ENCODE measurements at regions not wholly inside any gene's neighbourhood (a gene's known extent, or its start where the extent isn't known, plus 50 kb on each side); places are given as distances from the start of the nearest gene placed in this dataset.

DNA sequence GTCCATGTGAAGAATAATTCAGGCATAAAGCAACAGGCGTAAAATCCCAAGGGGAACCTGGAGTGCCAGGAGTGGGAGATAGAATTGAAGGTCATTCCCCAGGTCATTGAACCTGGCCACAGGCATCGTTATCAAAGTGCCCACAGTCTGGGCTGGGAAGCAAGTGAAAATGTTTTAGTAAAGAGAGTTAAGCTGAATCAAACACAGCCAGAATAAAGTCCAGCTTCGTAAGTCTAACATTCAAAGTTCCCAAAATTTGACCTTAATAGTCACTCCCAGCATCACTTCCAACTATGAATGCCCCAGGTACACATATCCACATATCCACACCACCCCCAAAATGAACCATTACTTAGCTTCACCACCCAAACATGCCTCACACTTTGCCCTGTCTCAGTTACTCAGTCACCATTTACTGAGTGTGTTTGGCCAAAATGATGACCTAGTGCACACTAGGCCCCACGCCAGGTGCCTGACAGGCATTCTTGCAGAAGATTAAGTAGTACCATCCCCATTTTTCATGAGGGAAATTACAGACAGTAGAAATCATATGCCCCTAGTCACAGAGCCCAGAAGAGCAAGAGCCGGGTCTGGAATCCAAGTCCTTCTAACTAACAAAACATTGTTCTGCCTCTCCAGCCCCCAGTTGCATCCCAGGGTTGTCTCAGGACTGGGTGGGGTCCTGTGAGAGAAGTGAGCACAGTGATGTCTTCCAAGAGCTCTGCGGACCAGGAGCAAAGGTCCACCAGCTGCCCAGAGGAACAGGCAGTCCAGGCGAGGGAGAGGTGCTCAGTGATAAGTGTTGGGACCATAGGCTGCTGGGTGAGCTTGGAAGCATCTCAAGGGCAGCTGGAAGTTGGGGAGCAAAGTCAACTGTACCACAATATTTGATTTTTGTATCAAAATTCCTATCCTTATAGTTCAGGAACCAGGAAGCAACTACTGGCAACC is 65.2 kb upstream of the MYCN start:
- no peaks in the 10 kb centered on the region for H3K27me3 ChIP-seq (replicated peaks; ENCODE audit: insufficient read depth, low read length)
- H3K79me2 ChIP-seq (ENCODE audit: low read length): no peaks in the 10 kb centered on the region
- H3K4me1 ChIP-seq (ENCODE audit: low read length): no peaks in the 10 kb centered on the region
- no peak overlapping the region for H3K4me2 ChIP-seq (ENCODE audit: low read depth, low read length)
- H3K4me3 ChIP-seq (ENCODE audit: low read length): no peak overlapping the region
- DNase-seq: no peak
- H3F3A ChIP-seq (ENCODE audit: insufficient read depth, low read length): no peaks in the 10 kb centered on the region
- no peak overlapping the region for H2AFZ ChIP-seq (ENCODE audit: low read length)
- no peaks in the 10 kb centered on the region for H3K9me2 ChIP-seq (replicated peaks; ENCODE audit: insufficient read depth, low read length)
- no peaks in the 10 kb centered on the region for H3K9me3 ChIP-seq (replicated peaks; ENCODE audit: insufficient read depth, low read length)
- no peaks in the 10 kb centered on the region for H3K36me3 ChIP-seq (replicated peaks; ENCODE audit: insufficient read depth, low read length)
- no peak overlapping the region for H3K9ac ChIP-seq (ENCODE audit: low read length)
- TF ChIP-seq EZH2 (optimal IDR thresholded peaks at IDR 0.05; ENCODE audit: low read depth, low read length) (no peak), EZH2phosphoT487 (IDR thresholded peaks at IDR 0.05; ENCODE audit: low read length) (no peak)
- TF ChIP-seq, protein P1, sequence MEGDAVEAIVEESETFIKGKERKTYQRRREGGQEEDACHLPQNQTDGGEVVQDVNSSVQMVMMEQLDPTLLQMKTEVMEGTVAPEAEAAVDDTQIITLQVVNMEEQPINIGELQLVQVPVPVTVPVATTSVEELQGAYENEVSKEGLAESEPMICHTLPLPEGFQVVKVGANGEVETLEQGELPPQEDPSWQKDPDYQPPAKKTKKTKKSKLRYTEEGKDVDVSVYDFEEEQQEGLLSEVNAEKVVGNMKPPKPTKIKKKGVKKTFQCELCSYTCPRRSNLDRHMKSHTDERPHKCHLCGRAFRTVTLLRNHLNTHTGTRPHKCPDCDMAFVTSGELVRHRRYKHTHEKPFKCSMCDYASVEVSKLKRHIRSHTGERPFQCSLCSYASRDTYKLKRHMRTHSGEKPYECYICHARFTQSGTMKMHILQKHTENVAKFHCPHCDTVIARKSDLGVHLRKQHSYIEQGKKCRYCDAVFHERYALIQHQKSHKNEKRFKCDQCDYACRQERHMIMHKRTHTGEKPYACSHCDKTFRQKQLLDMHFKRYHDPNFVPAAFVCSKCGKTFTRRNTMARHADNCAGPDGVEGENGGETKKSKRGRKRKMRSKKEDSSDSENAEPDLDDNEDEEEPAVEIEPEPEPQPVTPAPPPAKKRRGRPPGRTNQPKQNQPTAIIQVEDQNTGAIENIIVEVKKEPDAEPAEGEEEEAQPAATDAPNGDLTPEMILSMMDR (IDR thresholded peaks at IDR 0.05; ENCODE audit: low read length): no peak
- H3K27ac ChIP-seq (ENCODE audit: low read length): no peak overlapping the region
- H4K20me1 ChIP-seq (ENCODE audit: insufficient read depth, low read length): no peaks in the 10 kb centered on the region

DNA sequence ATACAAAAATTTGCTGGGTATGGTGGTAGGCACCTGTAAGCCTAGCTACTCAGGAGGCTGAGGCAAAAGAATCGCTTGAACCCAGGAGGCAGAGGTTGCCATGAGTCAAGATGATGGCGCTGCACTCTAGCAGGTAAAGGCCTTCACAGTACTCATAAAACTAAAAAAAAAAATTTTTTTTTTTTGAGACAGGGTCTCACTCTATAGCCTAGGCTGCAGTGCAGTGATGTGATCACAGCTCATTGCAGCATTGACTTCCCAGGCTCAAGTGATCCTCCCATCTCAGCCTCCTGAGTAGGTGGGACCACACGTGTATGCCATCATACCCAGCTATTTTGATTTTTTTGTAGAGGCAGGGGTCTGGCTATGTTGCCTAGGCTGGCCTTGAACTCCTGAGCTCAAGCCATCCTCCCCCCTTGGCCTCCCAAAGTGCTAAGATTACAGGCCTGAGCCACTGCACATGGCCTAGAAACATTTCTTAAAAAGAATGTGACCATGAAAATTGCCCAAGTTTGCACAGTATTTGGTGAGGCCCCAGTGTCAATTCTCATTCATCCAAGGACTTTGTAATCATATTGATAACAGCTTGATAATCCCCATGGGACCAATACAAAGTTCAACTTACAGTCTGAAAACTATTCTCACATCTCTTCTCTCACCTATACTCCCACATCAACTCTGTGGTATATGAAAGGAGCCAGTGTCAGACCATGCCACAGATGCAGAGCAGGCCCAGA is 64.2 kb upstream of the MYCN start:
- H3K79me2 ChIP-seq (ENCODE audit: low read length): no peaks in the 10 kb centered on the region
- no peak overlapping the region for H2AFZ ChIP-seq (ENCODE audit: low read length)
- no peaks in the 10 kb centered on the region for H3K4me1 ChIP-seq (ENCODE audit: low read length)
- H3K27ac ChIP-seq (ENCODE audit: low read length): no peak overlapping the region
- no peaks in the 10 kb centered on the region for H3K9me3 ChIP-seq (replicated peaks; ENCODE audit: insufficient read depth, low read length)
- no peak overlapping the region for H3K9ac ChIP-seq (ENCODE audit: low read length)
- TF ChIP-seq, protein P1 (IDR thresholded peaks at IDR 0.05; ENCODE audit: low read length): no peak
- TF ChIP-seq EZH2phosphoT487 (IDR thresholded peaks at IDR 0.05; ENCODE audit: low read length): no peak
- TF ChIP-seq EZH2 (optimal IDR thresholded peaks at IDR 0.05; ENCODE audit: low read depth, low read length): no peak
- no peaks in the 10 kb centered on the region for H3K36me3 ChIP-seq (replicated peaks; ENCODE audit: insufficient read depth, low read length)
- H3K27me3 ChIP-seq (replicated peaks; ENCODE audit: insufficient read depth, low read length): no peaks in the 10 kb centered on the region
- DNase-seq: no peak
- H3F3A ChIP-seq (ENCODE audit: insufficient read depth, low read length): no peaks in the 10 kb centered on the region
- no peak overlapping the region for H3K4me2 ChIP-seq (ENCODE audit: low read depth, low read length)
- no peak overlapping the region for H3K4me3 ChIP-seq (ENCODE audit: low read length)
- no peaks in the 10 kb centered on the region for H3K9me2 ChIP-seq (replicated peaks; ENCODE audit: insufficient read depth, low read length)
- H4K20me1 ChIP-seq (ENCODE audit: insufficient read depth, low read length): no peaks in the 10 kb centered on the region

DNA sequence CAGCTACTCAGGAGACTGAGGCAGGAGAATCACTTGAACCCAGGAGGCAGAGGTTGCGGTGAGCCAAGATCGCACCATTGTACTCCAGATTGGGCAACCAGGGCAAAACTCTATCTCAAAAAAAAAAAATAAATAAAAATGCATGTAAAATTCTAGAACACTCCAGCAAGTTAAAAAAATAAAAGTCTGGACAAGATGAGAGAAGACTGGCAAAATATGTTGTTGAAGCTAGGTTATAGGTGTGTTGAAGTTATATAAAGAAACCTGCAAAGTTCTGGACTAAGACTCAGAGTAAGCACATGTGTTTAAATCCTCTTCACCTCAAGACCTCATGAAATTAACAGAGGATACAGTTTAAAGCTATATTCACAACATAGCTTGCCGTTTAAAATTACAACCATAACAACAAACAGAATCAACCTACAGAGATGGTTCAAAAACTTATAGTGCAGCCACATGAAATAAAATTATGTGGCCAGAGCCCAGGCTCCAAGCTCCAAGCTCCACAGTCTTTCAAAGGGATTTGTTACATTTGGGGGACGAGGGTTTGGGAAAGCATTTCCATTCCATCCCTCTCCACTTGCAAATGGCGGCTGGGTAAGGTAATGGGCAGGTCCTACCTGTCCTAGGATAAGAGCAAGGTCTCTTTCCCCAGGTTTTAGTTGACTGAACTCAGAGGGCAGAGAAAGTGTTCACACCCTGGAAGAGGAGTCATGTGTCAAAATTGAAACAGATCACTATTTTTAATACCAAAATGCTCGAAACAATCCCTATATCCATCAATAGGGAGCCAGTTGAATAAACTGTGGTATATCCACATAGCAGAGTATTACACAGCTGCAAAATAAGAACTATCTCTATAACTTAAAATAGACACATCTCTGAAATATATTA is 59.9 kb upstream of the MYCN start:
- no peaks in the 10 kb centered on the region for H4K20me1 ChIP-seq (ENCODE audit: insufficient read depth, low read length)
- H3K27me3 ChIP-seq (replicated peaks; ENCODE audit: insufficient read depth, low read length): no peaks in the 10 kb centered on the region
- H2AFZ ChIP-seq (ENCODE audit: low read length): no peak overlapping the region
- H3F3A ChIP-seq (ENCODE audit: insufficient read depth, low read length): no peaks in the 10 kb centered on the region
- H3K4me1 ChIP-seq (ENCODE audit: low read length): no peaks in the 10 kb centered on the region
- TF ChIP-seq, protein P1 (IDR thresholded peaks at IDR 0.05; ENCODE audit: low read length): no peak
- no peak for TF ChIP-seq EZH2phosphoT487 (IDR thresholded peaks at IDR 0.05; ENCODE audit: low read length)
- no peak for TF ChIP-seq EZH2 (optimal IDR thresholded peaks at IDR 0.05; ENCODE audit: low read depth, low read length)
- H3K9ac ChIP-seq (ENCODE audit: low read length): no peak overlapping the region
- no peak overlapping the region for H3K4me2 ChIP-seq (ENCODE audit: low read depth, low read length)
- no peaks in the 10 kb centered on the region for H3K9me3 ChIP-seq (replicated peaks; ENCODE audit: insufficient read depth, low read length)
- H3K36me3 ChIP-seq (replicated peaks; ENCODE audit: insufficient read depth, low read length): no peaks in the 10 kb centered on the region
- DNase-seq: no peak
- no peaks in the 10 kb centered on the region for H3K79me2 ChIP-seq (ENCODE audit: low read length)
- H3K4me3 ChIP-seq (ENCODE audit: low read length): no peak overlapping the region
- H3K27ac ChIP-seq (ENCODE audit: low read length): no peak overlapping the region
- no peaks in the 10 kb centered on the region for H3K9me2 ChIP-seq (replicated peaks; ENCODE audit: insufficient read depth, low read length)
